K562 (cell line): ENCODE measurements at regions not wholly inside any gene's neighbourhood (a gene's known extent, or its start where the extent isn't known, plus 50 kb on each side); places are given as distances from the start of the nearest gene placed in this dataset.

Experiments used
- ATAC-seq: fragments of 200-7000 bp; cut with Tn5 transposase; 3 replicates; pipeline ENCODE4 v1.9.1; 2020; ENCODE audit warnings: moderate library complexity
- BruUV-seq: library from RNA; stranded (reverse); fragments of 400-500 nt; replicated peaks from 2 replicates; lab custom pipeline; 2021; lab: Mats Ljungman, UMichigan
- CTCF ChIA-PET: fragments of 300-600 bp; formaldehyde crosslinking; extraction: SDS; loops from one replicate; lab custom pipeline; 2021; ENCODE audit warnings: low intra/inter-chr PET ratio; lab: Yijun Ruan, JAX
- POLR2A ChIA-PET: fragments of 300-600, 350-650 bp; sonication (Branson Sonifier 250); formaldehyde crosslinking; extraction: SDS; loops from one replicate; lab custom pipeline; 2021; ENCODE audit warnings: antibody characterized with exemption, inconsistent platforms; lab: Yijun Ruan, JAX
- DNase-seq, 4 experiments: peaks; one replicate each; pipeline versions ENCODE4 v3.0.0 to v3.0.0-alpha.2; 2011 to 2018; ENCODE audit warnings: low spot score in 3 of 4, mixed read lengths in 3 of 4; ENCODE audit errors: extremely low read depth in 1 of 4
- FAIRE-seq: peaks from 2 replicates; lab custom pipeline; 2011; peaks lifted over from hg19 to GRCh38; lab: Jason Lieb, UNC
- H2AFZ ChIP-seq: 2 replicates; pipeline ENCODE4 v1.6.0; 2011; ENCODE audit warnings: low read depth, low read length, control low read depth, inconsistent platforms
- H3K27ac ChIP-seq: fragments of 200-600 bp; 3 replicates; pipeline ENCODE4 v1.8.0; 2011; ENCODE audit warnings: low read depth, mild to moderate bottlenecking, control low read depth, inconsistent platforms, low read length, moderate library complexity, mixed read lengths; ENCODE audit errors: extremely low read depth
- H3K27me3 ChIP-seq, 2 experiments: fragments of 300-600 bp in 1 of 2; 2 replicates in 1 of 2; 3 replicates in 1 of 2; pipeline versions ENCODE4 v1.6.0 to v1.8.0; 2011; ENCODE audit warnings: inconsistent platforms in 2 of 2, low read length in 2 of 2, mild to moderate bottlenecking in 1 of 2, mixed read lengths in 1 of 2, moderate library complexity in 1 of 2; ENCODE audit not compliant: control insufficient read depth in 2 of 2, insufficient read depth in 2 of 2
- H3K36me3 ChIP-seq: fragments of 300-600 bp; 3 replicates; pipeline ENCODE4 v1.8.0; 2011; ENCODE audit warnings: mild to moderate bottlenecking, low read length, inconsistent platforms; ENCODE audit not compliant: control insufficient read depth, insufficient read depth
- H3K4me1 ChIP-seq, 2 experiments: fragments of 200-600 bp in 1 of 2; replicated peaks in 1 of 2; 2 replicates in 1 of 2; 3 replicates in 1 of 2; pipeline versions ENCODE4 v1.5.1 to v1.8.0; 2011; ENCODE audit warnings: inconsistent platforms in 2 of 2, low read length in 2 of 2, mild to moderate bottlenecking in 1 of 2, mixed read lengths in 1 of 2, moderate library complexity in 1 of 2; ENCODE audit not compliant: control insufficient read depth in 2 of 2, insufficient read depth in 2 of 2
- H3K4me2 ChIP-seq: 2 replicates; pipeline ENCODE4 v1.6.1; 2011; ENCODE audit warnings: low read length, control low read depth, inconsistent platforms, mixed read lengths; ENCODE audit not compliant: insufficient read depth
- H3K4me3 ChIP-seq: fragments of 200-600 bp; sonication (generic), shearing (Covaris generic); 2 replicates; pipeline ENCODE4 v1.5.1; 2016; ENCODE audit warnings: control low read depth, inconsistent platforms
- H3K79me2 ChIP-seq: fragments of 200-600 bp; 3 replicates; pipeline ENCODE4 v1.8.0; 2011; ENCODE audit warnings: low read length, inconsistent platforms; ENCODE audit not compliant: control insufficient read depth, insufficient read depth
- H3K9ac ChIP-seq, 2 experiments: 2 replicates each; pipeline versions ENCODE4 v1.6.0 to v1.6.1; 2011; ENCODE audit warnings: low read depth in 2 of 2, low read length in 2 of 2, control low read depth in 1 of 2, inconsistent platforms in 1 of 2, mild to moderate bottlenecking in 1 of 2, mixed read lengths in 1 of 2; ENCODE audit not compliant: insufficient read depth in 1 of 2
- H3K9me1 ChIP-seq: one replicate; pipeline ENCODE4 v1.6.0; 2011; ENCODE audit warnings: inconsistent platforms, mild to moderate bottlenecking, low read length, moderate library complexity; ENCODE audit not compliant: control insufficient read depth, insufficient read depth
- H3K9me3 ChIP-seq: replicated peaks from 2 replicates; pipeline ENCODE4 v1.5.1; 2011; ENCODE audit warnings: low read depth, low read length, inconsistent platforms; ENCODE audit not compliant: control insufficient read depth, insufficient read depth
- H4K20me1 ChIP-seq: replicated peaks from 2 replicates; pipeline ENCODE4 v1.6.1; 2011; ENCODE audit warnings: low read length, inconsistent platforms, mixed read lengths; ENCODE audit not compliant: control insufficient read depth, insufficient read depth
- BRCA1 ChIP-seq, 2 experiments: fragments of 450-650 bp in 1 of 2; sonication (generic) in 1 of 2; formaldehyde crosslinking in 1 of 2; IDR thresholded peaks; 2 replicates each; pipeline versions ENCODE4 v1.5.0 to v1.6.1; 2017 to 2020; ENCODE audit warnings: mild to moderate bottlenecking in 1 of 2, missing genetic modification reagents in 1 of 2
- CHD1 ChIP-seq: fragments of 200-600 bp; sonication (generic); IDR thresholded peaks from one replicate; pipeline ENCODE4 v1.6.1; 2012; ENCODE audit warnings: mild to moderate bottlenecking, moderate library complexity, low read length, inconsistent platforms
- MAFG ChIP-seq: fragments of 450-650 bp; conservative IDR thresholded peaks from 2 replicates; pipeline ENCODE4 v1.6.1; 2016; ENCODE audit warnings: missing genetic modification characterization, missing compliant biosample characterization
- MCM5 ChIP-seq: fragments of 450-650 bp; IDR thresholded peaks from 2 replicates; pipeline ENCODE4 v1.6.1; 2016; ENCODE audit warnings: low read depth
- NR4A1 ChIP-seq, 2 experiments: fragments of 250-450 bp in 1 of 2; fragments of 450-650 bp in 1 of 2; sonication (Bioruptor Pico) in 1 of 2; IDR thresholded peaks; 2 replicates each; pipeline versions ENCODE4 v1.4.0 to v1.6.1; 2016 to 2020; ENCODE audit warnings: mild to moderate bottlenecking in 2 of 2, missing compliant biosample characterization in 1 of 2, missing genetic modification characterization in 1 of 2, moderate library complexity in 1 of 2
- ZNF316 ChIP-seq: fragments of 450-650 bp; IDR thresholded peaks from 2 replicates; pipeline ENCODE4 v1.6.1; 2016
- WGBS: fragments of 100-300 bp; shearing (Covaris generic); methylation state at CpG from one replicate; pipeline ENCODE4 v1.1.6; 2016; ENCODE audit warnings: low coverage, mixed read lengths; ENCODE audit not compliant: insufficient coverage; ENCODE audit errors: missing lambda C conversion rate; 5-methylcytosine and 5-hydroxymethylcytosine counted together
- in situ Hi-C: fragments of 300-500 bp; cut with MboI; formaldehyde crosslinking; loops from 4 replicates; pipeline ENCODE4 v1.15.0; 2018; ENCODE audit warnings: inconsistent platforms, mixed read lengths
- intact Hi-C: fragments of 100-400 bp; cut with micrococcal nuclease; formaldehyde crosslinking; loops from 2 replicates; pipeline ENCODE4 v1.14.2; 2022
- TF ChIP-seq, protein P1 (sequence below): sonication (generic); formaldehyde crosslinking; IDR thresholded peaks from 2 replicates; pipeline ENCODE4 v1.8.0; 2023; ENCODE audit warnings: missing genetic modification reagents, mild to moderate bottlenecking, borderline replicate concordance

DNA sequence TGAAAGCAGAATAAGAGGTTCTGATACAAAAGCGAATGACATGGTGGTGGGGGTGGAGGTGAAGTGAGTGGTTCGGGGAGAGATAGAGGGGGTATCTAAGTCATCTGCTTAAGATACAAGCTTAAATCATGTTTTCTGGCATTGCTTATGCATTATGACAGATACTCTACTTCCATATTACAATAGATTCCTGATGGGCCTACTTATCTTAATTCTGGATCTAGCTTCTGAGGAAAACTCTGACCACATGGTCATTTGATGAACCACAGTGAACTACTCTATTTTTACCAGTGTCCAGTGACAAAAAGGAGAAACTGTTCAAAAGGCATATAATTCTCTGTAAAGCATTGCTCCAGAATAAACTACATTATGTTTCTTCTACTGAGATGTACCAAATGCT is 673.7 kb upstream of the CCDC54 start (continued):
- no peak for TF ChIP-seq BRCA1 (IDR thresholded peaks at IDR 0.05)
- no peak for TF ChIP-seq BRCA1 (CRISPR knock-in tag; IDR thresholded peaks at IDR 0.05)
- no peak for TF ChIP-seq CHD1
- TF ChIP-seq, protein P1, sequence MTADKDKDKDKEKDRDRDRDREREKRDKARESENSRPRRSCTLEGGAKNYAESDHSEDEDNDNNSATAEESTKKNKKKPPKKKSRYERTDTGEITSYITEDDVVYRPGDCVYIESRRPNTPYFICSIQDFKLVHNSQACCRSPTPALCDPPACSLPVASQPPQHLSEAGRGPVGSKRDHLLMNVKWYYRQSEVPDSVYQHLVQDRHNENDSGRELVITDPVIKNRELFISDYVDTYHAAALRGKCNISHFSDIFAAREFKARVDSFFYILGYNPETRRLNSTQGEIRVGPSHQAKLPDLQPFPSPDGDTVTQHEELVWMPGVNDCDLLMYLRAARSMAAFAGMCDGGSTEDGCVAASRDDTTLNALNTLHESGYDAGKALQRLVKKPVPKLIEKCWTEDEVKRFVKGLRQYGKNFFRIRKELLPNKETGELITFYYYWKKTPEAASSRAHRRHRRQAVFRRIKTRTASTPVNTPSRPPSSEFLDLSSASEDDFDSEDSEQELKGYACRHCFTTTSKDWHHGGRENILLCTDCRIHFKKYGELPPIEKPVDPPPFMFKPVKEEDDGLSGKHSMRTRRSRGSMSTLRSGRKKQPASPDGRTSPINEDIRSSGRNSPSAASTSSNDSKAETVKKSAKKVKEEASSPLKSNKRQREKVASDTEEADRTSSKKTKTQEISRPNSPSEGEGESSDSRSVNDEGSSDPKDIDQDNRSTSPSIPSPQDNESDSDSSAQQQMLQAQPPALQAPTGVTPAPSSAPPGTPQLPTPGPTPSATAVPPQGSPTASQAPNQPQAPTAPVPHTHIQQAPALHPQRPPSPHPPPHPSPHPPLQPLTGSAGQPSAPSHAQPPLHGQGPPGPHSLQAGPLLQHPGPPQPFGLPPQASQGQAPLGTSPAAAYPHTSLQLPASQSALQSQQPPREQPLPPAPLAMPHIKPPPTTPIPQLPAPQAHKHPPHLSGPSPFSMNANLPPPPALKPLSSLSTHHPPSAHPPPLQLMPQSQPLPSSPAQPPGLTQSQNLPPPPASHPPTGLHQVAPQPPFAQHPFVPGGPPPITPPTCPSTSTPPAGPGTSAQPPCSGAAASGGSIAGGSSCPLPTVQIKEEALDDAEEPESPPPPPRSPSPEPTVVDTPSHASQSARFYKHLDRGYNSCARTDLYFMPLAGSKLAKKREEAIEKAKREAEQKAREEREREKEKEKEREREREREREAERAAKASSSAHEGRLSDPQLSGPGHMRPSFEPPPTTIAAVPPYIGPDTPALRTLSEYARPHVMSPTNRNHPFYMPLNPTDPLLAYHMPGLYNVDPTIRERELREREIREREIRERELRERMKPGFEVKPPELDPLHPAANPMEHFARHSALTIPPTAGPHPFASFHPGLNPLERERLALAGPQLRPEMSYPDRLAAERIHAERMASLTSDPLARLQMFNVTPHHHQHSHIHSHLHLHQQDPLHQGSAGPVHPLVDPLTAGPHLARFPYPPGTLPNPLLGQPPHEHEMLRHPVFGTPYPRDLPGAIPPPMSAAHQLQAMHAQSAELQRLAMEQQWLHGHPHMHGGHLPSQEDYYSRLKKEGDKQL (CRISPR knock-in tag), result no peak
- no peak for TF ChIP-seq MCM5

DNA sequence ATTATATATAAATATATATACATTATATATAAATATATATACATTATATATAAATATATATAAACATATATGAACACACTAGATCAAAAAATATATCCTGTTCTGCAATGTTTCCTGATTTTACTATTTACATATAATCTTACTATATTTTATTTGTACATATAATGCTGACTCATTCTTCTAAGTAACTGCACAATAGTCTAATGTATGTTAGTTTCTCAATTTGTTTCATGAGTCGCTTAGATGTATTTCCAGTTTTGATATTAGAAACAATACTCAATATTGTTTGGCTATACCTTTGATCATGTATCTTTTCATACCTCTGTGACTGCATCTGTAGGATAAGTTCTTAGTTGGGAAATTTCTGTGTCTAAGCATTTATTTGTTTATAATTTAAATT is 669.9 kb upstream of the CCDC54 start:
- Histone ChIP-seq H3K4me3 (no peak overlapping the region), H3K9me3 (no peaks in the 10 kb centered on the region), H3K4me1 (no peaks in the 10 kb centered on the region), H2AFZ (no peak overlapping the region), H3K27ac (no peak overlapping the region), H3K36me3 (no peaks in the 10 kb centered on the region), H3K79me2 (no peaks in the 10 kb centered on the region), H3K9me1 (no peaks in the 10 kb centered on the region), H4K20me1 (no peaks in the 10 kb centered on the region), H3K4me2 (no peak overlapping the region), H3K27me3 (no peaks in the 10 kb centered on the region), H3K9ac (no peak overlapping the region)
- WGBS, result 0% methylated on average over 1 of the region's 1 CpG
- FAIRE-seq (no peak), DNase-seq (no peak), ATAC-seq (no peak)
- POLR2A ChIA-PET, result no interaction called here
- in situ Hi-C loops, result no loop called here
- CTCF ChIA-PET, result no interaction called here
- TF ChIP-seq MAFG (0 out of 2 replicates have a peak, but pooled peaks have one; percentile 13), NR4A1 (CRISPR knock-in tag; IDR thresholded peaks at IDR 0.05) (no peak), NR4A1 (tag; IDR thresholded peaks at IDR 0.05) (no peak), ZNF316 (peak; percentile 42)
- intact Hi-C loops, result no loop called here
- no TSS peak for BruUV-seq
